ENCODE measurements at regions not wholly inside any gene's neighbourhood (a gene's known extent, or its start where the extent isn't known, plus 50 kb on each side); places are given as distances from the start of the nearest gene placed in this dataset.

GRCh38 chr5:4735261-4735660 is 404.9 kb upstream of the ADAMTS16 start:
- ATAC-seq (no peak), DNase-seq (ENCODE audit: low spot score) (no peak)

DNA sequence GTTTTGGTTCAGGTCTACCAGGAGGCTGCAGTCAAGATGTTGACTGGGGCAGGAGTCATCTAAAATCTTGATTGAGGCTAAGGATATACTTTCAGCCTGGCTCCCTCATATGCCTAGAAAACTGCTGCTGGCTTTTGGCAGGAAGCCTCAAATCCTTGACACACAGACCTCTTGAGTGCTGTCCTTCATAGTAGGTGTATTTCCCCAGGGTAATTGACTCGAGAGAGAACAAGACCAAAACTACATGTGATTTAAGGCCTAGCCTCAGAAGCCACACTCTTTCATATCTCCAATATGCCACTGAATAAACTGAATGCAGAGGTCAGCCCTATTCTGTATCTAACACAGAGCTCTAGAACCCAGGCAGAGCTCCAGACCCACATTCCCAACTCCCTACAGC is 402.3 kb upstream of the ADAMTS16 start:
- no peak for ATAC-seq
- DNase-seq (ENCODE audit: low spot score) = no peak

DNA sequence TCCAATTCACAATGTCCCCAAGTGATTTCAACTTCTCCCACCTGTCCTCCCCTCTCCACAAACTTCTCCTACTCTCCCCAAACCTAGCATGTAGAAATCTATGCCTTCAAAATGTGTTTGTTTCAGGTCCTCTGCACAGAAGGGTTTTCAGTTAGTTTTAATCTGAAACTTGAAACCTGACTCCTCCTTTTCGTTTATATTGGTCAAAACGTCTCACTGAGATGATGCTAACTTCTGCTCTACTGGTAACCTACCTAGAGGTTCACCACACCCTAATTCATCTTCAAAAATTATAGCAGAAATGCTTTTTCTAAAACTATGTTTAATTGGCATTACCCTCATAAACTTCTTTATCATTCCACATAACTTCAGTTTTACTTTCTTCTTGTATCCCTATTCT is 401.8 kb upstream of the ADAMTS16 start:
- ATAC-seq = no peak
- no peak for DNase-seq (ENCODE audit: low spot score)

GRCh38 chr5:4740156-4740555 is 400.0 kb upstream of the ADAMTS16 start:
- DNase-seq (ENCODE audit: low spot score) = no peak
- no peak for ATAC-seq

GRCh38 chr5:4758550-4758949 is 381.6 kb upstream of the ADAMTS16 start:
- ATAC-seq = no peak

GRCh38 chr5:4758996-4759395 is 381.1 kb upstream of the ADAMTS16 start:
- DNase-seq (ENCODE audit: low spot score) (no peak), ATAC-seq (no peak)

More at GRCh38 chr5:4758550-4758949, 381.6 kb upstream of the ADAMTS16 start:
- no peak for DNase-seq (ENCODE audit: low spot score)

DNA sequence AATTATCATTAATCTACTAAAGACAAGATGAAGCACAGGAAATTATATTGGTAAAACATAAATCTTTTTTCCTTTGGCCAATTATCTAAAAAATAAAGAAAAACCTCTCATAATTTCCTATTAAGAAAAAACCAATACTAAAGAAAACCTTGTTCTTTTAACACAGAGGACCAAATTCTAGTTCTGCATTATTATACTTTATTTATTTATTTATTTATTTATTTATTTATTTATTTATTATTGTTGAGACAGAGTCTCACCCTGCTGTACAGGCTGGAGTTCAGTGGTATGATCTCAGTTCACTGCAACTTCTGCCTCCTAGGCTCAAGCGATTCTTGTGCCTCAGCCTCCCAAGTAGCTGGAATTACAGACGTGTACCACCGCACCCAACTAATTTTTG is 377.8 kb upstream of the ADAMTS16 start:
- ATAC-seq = no peak
- no peak for DNase-seq (ENCODE audit: low spot score)

GRCh38 chr5:4765411-4765810 is 374.7 kb upstream of the ADAMTS16 start:
- DNase-seq (ENCODE audit: low spot score) = no peak
- no peak for ATAC-seq

- DNase-seq (ENCODE audit: low spot score) = no peak
- ATAC-seq = no peak
Observed at GRCh38 chr5:4766101-4766500, 374.0 kb upstream of the ADAMTS16 start.

DNA sequence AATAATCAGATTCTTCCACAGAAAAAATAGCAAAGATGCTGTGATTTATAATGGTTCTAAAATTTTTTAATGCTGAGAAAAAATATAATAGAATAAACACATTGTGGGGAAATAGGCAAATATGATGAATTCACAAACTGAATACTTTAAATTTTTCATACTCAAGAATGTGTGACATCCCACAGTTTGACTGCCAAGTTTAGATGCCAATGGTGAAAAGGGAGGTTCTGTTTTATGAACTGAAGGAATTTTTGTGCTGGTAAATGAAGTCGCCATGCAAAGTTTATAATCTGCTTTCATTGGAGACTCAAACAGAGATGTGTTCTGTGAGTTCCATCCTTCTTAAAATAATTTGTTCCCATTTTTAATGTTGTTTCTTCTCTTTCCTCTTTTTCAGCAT is 367.5 kb upstream of the ADAMTS16 start:
- ATAC-seq (no peak), DNase-seq (ENCODE audit: low spot score) (no peak)

GRCh38 chr5:4773827-4774317 is 366.3 kb upstream of the ADAMTS16 start:
- ATAC-seq (no peak), DNase-seq (ENCODE audit: low spot score) (no peak)

- ATAC-seq (no peak), DNase-seq (ENCODE audit: low spot score) (no peak)
Observed at GRCh38 chr5:4777435-4777834, 362.7 kb upstream of the ADAMTS16 start.

DNA sequence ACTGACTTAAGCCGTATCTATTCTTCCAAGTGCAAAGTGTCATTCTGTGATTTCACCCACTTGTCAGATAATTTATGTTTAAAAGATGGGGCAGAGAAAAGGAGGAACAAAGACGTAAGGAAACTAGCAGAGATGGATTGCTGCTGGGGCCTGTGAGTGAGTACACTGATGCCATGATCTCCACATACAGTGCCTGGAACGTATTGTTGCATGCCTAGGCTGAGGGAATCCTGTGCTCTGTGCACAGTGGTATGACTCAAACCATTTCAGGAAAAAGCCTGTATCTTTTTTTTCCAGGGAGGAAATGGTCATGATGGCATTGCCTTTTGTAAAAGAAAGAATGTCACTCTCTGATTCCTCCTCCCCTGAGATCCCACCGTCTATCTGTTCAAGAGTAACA is 359.5 kb upstream of the ADAMTS16 start:
- ATAC-seq (no peak), DNase-seq (ENCODE audit: low spot score) (no peak)

GRCh38 chr5:4781299-4781698 is 358.8 kb upstream of the ADAMTS16 start:
- ATAC-seq (no peak), DNase-seq (ENCODE audit: low spot score) (no peak)

- DNase-seq (ENCODE audit: low spot score) = no peak
- no peak for ATAC-seq
Observed at GRCh38 chr5:4785971-4786370, 354.2 kb upstream of the ADAMTS16 start.

DNA sequence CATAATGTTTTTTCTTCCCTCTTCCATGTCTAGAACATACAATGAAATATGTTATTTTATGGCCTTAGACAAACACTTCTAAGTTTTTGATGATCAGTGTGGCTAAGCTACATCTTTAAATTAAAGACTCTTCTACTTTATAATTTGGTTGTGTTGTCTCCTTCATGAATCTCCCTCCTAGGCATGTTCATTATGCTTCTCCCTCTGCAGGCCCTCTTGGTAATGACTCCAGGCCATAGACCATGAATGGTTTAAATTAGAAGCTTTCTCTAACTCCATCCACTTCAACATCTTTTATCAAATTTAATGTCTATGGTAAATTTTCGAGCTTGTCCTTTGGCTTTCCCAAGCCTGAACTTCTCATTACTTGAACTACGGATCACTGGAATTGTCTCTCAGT is 342.7 kb upstream of the ADAMTS16 start:
- no peak for ATAC-seq
- no peak for DNase-seq (ENCODE audit: low spot score)

DNA sequence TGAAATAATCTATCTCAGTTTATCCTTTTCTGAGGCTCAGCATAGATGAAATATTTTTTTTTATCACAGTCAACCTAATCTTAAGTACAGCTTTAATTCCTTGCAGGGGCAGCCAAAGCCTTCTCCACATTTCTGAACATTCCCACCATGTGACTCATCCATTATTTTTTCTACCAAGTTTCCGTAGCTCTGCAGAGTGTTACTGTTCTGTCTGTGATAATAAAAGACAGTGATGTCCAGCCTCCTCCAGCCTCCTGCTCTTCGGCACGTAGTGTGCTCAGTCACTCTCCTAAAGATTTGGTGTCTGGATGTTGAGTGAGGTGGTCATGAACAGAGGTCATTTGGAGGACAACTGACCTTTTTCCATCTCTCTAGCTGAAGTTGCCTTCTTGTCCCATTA is 338.1 kb upstream of the ADAMTS16 start:
- no peak for DNase-seq (ENCODE audit: low spot score)
- no peak for ATAC-seq

GRCh38 chr5:4804691-4805360 is 335.3 kb upstream of the ADAMTS16 start:
- no peak for ATAC-seq
- DNase-seq (ENCODE audit: low spot score) = no peak

- ATAC-seq (no peak), DNase-seq (ENCODE audit: low spot score) (no peak)
Observed at GRCh38 chr5:4815002-4815401, 325.1 kb upstream of the ADAMTS16 start.

DNA sequence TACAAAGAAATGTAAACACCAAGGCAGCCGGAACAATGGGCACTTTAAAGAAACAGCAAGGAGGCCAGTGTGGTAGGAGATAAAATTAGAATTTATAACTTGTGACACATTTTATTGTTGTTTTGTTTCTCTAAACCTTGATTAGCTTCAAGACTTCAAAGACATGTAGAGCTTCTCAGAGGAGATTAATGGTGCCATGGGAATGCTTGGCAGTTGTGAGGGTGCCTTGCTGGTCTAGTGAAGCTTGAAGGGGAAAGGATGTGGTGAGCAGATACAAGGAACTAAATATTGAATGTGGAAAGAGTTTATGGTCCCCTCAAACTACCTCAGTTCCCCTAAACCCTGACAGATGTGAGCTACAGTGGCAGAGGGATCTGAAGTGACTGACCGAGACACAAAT is 322.4 kb upstream of the ADAMTS16 start:
- ATAC-seq (no peak), DNase-seq (ENCODE audit: low spot score) (no peak)

DNA sequence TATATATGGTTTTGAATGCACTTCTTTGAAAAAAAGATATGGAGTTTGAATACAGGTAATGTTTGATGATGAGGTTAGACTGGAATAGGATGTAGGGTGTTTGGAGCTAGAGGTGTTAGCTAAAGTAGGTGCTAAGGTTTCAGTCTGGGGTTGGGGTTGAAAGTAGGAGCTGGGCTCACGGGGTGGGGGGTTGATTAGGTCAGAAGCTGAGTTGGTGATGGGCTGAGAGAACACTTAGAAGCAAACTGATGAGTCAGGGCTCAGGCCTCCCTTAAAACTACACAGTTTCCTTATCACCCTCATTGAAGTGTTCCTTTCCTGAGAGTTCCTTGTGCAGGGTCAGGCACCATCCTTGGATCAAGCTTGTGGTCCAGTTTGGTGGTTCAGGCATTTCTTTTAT is 308.8 kb upstream of the ADAMTS16 start:
- DNase-seq (ENCODE audit: low spot score) (no peak), ATAC-seq (no peak)

GRCh38 chr5:4832471-4832870 is 307.7 kb upstream of the ADAMTS16 start:
- no peak for ATAC-seq
- DNase-seq (ENCODE audit: low spot score) = no peak

- no peak for ATAC-seq
- DNase-seq (ENCODE audit: low spot score) = no peak
Observed at GRCh38 chr5:4833104-4833738, 306.9 kb upstream of the ADAMTS16 start.

All from left lobe of liver (tissue), 2 donors.